ENCODE measurements at regions not wholly inside any gene's neighbourhood (a gene's known extent, or its start where the extent isn't known, plus 50 kb on each side); places are given as distances from the start of the nearest gene placed in this dataset.
A peak's percentile ranks its signal among the peaks of the same experiment; 100 is the strongest.
"Not testable (repeated sequence)": the region's sequence is repeated elsewhere in the genome, so short reads cannot be mapped to it uniquely, and the experiment has no call there.

DNA sequence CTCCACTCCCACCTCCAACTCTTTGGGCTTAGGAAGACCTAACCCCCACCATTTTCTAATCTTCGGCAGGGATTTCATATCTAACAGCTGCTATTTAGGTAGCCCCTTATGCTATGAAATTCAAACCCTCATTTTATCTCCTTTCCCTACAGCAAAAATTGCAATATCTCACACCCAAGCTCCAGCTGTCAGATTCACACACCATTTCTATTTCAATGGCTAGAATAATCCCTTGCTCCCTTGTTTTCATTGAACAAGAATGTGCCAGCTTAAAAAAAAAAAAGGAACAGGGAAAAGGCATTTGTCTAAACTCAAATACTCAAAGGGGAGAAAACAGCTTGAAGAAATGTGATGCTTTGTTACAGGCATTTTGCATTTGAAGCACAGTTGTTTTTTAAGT is 850.6 kb upstream of the ACVR2A start:
- no peak for DNase-seq

DNA sequence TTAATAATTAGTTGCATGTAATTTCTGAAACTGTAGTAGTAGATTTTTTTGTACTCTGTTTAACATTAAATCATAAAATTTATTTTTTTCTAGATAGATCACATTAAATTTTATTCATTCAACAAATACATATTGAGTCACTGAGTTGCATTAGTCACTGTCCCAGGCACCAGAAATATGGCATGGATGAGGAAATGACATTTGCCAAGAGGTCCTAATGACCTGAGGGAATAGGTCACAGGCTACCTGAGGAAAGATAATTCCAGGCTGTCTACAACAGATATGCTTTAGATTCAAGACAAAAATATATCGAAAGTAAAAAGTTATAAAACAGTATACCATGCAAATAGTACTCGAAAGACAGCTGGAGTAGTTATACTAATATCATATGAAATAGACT is 852.4 kb upstream of the ACVR2A start:
- DNase-seq: no peak

DNA sequence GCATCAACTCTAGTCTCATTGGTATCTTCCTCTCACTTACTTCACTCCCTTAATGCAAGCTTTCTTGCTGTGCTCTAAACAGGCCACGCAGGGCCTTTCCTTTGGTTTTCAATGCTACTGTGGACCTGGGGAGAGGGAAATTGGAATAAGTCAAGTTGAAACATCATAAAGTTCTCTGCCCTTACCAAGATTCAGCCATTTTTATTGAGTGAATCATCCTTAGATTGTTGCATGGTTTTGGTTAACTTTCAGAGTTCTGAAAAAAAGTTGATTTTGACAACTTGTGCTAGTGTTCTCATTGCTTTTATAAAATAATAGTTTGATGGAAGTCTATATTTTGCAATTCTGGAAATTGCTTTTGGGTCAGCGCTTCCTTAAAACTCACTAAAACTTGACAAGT is 852.8 kb upstream of the ACVR2A start:
- DNase-seq: no peak

DNA sequence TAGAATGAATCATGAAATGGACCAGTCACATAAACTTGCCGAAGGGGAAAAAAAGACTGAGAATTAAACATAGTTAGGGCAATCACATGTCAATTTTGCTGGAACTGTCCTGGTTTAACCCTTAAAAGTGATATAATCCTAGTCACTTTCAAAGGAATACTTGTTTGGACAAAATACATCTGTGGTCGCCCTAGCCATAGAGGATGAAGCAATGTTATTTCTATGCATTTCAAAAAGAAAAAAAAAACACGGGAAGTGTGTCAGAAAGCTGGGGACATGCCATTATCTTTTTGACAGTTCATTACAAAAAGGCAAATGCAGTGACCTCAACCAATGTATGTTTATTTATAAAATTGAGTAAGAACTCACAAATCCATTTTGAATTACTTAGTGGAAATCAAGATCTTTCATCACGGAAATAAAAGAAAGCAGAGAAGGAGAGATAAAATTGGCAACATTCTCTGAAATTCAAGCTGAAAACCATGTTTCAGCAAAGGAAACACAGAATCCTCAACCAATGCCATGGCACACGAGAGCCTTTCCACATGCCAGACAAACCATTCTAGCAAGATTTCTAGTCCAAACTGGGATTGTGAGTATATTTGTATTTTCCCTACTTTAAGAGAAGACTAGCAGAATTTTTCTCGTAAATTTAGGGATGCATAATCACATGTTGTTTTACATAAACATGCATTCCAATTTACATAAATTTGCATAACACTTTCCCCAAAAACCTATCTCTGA is 854.3 kb upstream of the ACVR2A start:
- no peak for DNase-seq

DNA sequence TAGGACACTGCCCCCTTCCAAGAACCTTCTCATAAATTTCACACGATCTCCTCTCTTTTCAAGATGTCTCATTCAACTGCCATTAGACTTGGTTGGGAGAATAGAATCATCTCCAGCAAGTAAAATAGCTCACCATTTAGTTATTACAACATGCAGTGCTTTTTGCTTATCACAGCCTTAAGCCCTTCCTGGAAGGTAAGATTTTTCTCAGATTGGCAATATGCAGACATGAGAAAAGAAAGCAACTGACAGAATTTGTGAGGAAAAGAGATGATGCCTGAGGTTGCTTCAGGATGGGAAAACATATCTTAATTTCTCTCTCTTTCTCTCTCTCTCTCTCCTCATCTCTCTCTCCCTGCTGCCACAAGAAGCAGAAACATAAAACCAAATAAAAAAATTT is 855.1 kb upstream of the ACVR2A start:
- DNase-seq: no peak

DNA sequence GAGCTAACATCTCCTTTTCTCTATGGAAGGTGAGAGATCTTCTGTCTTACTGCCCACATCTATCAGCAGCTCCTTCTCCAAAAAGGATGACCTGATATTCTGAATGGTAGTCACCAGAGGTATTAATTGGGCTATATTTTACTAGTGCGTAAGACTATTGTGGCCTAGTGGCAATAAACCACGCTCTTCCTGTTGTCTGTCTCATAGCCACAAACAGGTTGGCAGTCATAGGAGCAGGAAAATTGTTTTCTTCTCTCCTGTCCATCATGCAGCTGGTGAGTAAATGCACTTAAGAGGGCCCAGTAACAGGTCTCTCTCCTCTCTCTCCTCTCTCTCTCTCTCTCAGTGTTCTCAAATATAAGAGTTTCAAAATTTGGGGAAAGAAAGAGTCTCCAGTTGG is 856.8 kb upstream of the ACVR2A start:
- no peak for DNase-seq

DNA sequence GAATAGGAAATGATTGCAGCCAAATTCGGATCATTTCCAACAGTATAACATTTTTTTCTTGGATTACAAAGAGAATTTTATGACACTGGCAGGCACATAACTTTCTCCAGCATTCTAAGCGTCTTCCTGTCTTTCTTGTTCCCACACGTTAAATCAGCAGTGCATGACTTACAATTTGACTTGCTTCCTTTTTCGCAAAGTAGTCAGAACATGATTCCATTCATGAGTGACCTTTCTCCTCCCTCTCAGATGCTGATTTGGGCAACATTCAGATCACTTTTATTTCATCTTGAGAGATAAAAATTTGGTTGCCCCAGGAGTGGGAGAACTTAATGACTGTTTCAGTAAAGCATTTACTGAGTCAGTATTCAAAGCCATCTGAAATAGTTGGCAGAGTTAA is 858.7 kb upstream of the ACVR2A start:
- peak; percentile 14 for DNase-seq

DNA sequence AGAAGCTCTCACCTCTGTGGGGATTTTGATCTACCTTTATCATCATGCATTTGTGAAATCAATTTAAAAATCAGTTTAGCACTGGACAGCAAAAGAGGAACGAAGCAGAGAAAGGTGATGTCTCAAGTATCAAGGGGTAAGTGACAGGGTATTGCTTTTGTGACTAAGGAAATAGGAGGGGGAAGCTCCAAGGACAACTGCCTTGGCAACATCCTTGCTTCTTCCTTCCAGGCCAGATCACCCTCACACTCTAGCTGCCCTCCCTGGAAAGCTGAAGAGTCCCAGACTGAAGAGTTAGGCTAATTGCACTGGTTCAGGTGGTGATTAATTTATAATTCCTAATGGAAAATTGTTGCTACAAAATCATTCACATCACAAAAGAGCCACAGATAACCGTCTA is 859.1 kb upstream of the ACVR2A start:
- no peak for DNase-seq

DNA sequence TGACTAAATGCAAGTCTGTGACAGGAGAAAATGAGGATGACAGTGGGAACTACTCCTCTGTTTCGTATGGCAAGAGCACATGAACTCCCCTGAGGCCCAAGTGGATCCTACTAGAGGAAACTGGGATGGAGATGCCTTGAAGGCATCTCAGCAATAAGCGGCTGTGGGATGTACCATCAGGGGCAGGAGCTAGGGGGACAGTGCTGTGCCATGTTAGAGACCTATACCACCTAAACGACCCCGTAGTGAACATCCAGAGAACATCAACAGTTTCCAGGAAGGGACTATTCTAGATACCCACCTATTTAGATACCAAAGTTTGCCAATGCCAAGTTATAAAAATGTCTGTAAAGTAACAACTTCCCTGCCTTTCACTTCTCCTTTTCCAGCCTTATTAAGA is 860.8 kb upstream of the ACVR2A start:
- no peak for DNase-seq

DNA sequence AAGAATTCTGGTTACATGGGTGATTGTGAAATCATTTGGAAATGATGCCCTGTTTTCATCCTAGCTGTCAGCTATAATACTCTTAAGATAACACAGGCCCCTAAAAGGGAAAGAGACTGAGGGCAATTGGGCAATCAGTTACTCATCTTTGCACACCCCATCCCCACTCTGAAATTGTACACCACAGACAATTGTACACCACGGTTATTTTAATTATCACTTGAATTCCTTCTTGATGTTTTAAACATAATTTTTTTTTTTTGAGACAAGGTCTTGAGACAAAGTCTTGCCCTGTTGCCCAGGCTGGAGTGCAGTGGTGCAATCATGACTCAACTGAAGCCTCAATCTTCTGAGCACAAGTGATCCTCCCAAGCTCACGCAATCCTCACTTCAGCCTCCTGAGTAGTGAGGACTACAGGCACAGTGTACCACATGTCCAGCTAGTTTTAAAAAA is 862.4 kb upstream of the ACVR2A start:
- DNase-seq: no peak

DNA sequence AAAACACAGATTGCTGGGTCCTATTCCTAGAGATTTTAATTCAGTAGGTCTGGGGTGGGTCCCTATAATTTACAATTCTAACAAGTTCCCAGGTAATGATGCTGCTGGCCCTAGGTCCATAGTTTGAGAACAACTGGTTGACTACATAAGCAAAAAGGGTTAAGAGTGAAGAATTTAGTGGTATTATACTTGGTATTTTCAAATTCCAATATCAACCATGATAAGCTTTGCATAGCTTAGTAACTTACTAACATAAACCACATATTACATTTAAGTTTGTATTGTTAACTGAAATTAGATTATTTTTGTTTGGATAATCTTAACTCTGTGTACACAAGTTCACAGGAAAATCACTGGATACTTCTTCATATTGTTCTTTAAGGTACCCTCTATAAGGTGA is 862.9 kb upstream of the ACVR2A start:
- DNase-seq: no peak

DNA sequence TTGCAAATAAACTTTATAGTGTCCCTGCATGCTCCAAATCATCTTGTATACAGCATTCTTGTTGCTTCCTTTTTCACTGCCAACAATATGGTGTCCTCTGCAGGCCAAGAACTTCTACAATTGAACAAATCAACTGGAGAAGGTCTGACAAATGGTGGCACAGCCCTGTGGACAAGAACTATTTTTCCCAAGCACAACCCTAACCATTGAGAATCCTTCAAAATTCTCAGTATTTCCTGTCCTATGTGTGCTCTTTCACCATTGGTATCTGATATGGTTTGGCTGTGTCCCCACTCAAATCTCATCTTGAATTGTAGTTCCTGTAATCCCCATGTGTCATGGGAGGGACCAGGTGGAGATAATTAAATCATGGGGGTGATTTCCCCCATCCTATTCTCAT is 865.1 kb upstream of the ACVR2A start:
- no peak for DNase-seq

DNA sequence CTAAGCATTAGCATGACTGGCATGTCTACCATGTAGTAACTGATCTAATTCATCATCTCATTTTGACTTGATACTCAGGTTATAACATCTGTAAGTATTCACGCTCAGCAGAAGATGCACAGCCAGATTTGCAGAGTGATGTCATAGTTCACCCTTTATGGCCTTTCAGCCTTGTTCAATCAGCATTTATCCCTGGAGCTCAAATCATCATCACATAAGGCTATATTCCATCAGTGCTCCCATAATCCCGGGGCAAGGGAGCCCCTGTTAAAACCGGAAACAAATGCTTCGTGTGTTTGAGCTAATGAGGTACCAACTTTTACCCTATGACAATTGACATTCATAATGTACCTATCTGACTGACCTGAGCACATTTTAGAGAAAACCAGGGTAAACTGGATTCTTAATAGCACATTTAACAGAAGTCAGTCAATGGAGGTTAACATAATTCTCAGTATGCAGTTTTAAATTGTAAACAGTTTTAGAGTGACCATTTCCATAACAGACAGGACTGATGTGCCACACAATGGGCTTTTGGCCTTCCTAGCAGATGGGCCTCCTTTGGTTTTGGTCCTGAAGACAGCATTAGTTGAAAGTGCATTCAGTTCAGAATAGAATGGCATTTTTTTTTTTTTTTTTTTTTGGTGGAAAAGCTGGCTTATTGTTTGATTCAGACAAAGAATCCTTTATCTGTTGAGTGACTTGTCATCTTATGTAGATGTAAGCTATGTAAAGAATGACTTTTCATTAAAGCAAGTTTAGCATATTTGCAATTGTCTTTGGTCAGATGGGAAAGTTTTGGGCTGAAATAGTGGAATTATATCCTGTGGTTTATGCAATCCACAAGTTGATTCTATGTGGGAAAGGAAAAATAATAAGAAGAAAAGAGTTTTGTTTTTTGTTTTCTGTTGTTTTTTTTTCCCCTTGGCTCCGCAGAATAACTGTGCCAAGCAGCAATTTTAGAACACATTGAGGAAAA is 866.0 kb upstream of the ACVR2A start:
- DNase-seq: no peak

DNA sequence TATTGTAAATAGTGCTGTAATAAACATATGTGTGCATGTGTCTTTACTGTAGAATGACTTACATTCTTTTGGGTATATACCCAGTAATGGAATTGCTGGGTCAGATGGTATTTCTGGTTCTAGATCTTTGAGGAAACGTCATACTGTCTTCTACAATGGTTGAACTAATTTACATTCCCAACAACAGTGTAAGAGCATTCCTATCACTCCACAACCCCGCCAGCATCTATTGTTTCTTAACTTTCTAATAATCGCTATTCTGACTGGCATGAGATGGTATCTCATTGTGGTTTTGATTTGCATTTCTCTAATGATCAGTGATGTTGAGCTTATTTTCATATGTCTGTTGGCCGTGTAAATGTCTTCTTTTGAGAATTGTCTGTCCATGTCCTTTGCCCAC is 873.8 kb upstream of the ACVR2A start:
- DNase-seq: not testable (repeated sequence)

DNA sequence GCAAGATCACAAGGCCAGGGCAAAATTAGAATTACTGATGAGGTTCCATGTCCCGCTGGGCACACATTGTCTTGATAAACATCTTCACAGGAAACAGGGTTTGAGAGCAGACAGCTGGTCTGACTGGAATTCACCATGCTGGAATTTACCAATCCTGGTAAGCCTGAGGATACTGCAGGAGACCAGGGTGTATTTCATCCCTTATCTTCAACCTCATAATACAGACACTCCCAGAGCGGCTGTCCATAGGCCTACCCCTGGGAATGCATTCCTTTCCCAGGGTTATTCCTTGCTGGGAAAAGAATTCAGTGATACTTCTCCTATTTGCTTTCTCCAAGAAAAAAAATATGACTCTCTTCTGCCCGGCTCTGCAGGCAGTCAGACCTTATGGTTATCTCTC is 875.1 kb upstream of the ACVR2A start:
- DNase-seq: not testable (repeated sequence)

DNA sequence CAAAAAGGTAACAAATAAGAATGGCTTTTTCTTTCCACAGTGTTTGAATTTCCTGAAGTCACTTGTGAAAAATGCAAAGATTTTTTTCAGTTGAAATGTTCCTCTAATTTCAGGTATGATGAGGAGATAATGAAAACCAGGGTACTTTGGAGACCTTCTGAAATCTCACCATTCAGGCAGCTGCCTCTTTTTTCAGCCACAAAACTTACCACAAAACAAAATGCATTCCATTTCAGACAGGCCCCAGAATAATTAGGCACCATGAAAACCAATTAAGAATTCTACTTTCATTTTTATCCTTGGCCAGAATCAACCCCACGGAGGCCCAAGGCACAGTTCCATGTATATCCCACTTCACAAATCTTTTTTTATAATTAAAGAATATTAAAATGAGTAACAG is 880.3 kb upstream of the ACVR2A start:
- DNase-seq: no peak

DNA sequence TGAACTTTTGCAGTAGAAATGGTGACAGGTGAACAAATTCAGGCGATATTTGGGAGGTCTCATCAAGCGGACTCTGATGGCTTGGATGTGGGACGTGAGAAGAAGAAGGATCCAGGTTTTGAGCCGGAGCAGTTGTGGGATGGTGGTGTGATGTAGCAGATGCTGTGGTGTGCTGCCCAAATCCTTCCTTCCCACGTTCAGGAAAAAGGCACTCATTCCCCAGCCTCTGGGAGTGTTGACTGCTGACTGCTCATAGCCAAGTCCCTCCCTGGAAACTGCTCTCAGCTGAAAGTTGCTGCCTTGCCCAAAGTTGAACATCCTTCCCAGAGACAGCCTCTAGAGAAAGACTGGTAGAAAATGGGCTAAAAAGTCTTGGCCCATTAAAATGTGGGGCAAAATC is 890.3 kb upstream of the ACVR2A start:
- DNase-seq: no peak

DNA sequence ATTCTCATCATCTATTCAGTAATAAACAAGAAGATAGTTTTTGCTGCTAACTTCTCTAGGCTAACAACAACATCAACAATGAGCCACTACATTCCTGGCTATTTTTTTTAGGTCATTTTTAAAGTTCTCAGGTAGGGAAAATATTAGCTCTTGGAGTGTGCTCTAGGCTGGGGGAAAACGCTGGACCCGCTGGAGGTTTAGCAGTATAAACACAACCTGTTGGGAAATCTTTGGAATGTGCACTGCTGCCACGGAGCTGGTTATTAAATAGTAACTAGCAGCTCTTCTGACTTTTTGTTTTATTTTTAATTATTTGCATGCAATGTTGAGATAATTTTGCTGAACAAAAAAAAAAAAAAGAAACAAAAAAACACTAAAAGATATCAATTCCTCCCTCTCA is 892.1 kb upstream of the ACVR2A start:
- no peak for DNase-seq

DNA sequence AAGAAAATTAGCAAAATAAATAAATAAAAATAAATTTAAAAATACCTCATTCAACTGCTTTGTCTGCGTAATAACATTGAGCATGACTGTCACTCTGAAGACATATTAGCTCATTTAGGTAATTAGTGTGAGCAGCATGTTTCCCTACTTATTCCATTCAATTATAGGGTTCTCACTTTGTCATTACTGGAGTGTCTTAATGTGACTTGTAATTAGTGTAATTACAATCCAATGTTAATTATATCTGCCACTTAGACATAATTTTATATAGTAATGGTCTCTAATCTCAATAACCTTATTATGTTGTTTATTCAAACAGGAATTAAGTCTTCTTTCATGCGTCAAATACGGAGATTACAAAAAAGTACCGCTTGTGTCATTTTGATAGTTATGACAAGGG is 893.9 kb upstream of the ACVR2A start:
- no peak for DNase-seq

DNA sequence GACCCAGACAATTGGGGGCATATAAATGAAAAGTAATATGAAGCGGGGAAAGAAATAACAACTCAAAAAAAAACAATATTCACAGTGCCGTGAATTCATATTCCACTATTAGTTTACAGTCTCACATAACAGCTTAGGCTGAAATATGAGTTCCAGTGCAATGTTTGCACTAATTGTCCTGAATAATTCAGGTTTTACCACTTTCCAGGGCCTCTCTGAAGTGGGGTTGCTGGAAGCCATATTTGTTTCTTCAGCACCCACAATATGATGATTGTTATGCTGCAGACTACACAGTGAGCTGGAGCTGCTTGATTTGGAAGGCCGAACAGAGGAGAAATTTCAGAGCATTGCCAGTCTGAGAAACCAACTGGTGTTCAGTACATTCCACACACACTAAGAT is 894.5 kb upstream of the ACVR2A start:
- DNase-seq: no peak

DNA sequence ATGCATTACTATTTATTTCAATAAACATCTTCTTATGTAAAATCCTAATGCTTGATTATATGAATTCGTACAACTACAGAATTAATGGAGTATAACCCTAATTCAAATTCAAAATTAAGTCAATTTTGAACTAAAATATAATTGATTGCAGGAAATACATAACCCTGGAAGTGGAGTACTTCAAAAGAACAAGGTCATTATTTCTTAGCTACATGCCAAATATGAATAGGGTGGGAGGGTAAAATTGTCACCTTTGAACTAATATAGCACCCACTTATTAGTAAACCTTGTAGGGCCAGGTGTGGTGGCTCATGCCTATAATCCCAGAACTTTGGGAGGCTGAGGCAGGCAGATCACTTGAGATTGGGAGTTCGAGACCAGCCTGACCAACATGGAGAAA is 895.4 kb upstream of the ACVR2A start:
- DNase-seq: no peak

DNA sequence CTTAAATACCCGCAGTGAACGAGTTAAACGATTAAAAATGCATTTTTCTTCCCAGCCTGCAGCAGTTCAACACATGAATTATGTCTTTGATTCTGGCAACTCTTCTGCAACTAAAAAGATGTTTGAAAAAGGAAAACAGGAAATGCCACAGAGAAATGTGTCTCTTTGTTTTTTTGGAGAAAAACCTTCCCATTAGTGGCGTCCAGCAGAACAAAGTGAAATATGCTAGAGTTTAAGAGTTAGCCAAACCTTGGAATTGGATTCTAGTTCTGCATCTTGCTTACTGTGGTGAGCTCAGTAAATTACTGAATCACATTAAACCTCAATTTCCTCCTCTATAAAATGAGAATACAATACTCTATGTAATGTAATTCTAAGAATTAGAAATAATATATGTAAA is 900.2 kb upstream of the ACVR2A start:
- no peak for DNase-seq

DNA sequence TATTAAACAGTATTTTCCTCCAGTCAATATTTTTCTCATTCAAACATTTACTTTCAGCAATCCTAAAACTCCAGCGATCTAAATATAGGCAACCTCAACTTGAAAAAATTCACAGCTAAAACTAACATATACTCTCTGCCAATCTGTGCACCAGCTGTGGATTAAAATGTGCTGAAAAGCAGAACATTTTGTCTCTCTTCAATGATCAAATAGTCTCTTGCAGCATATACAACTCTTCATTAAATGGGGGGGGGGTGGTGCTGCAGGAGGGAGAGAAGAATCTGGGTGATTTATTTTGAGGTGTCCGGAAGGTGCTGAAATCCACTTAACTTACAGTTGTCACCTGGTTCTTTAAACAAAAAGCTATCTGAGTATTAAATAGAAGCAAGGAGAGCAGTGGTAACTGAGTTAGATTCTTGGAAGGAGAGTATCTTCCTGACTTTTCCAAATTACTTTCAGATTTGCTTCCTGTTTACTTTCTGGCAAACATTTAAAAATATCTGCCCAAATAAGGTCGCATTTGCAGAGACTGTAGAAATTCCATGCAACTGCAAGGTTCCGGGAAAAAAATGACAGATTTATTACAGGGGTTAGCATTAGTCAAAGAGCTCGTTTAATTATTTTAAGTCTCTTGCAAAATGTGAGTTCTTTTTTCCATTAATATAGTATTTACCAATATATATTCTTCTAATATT is 904.7 kb upstream of the ACVR2A start:
- DNase-seq: no peak

DNA sequence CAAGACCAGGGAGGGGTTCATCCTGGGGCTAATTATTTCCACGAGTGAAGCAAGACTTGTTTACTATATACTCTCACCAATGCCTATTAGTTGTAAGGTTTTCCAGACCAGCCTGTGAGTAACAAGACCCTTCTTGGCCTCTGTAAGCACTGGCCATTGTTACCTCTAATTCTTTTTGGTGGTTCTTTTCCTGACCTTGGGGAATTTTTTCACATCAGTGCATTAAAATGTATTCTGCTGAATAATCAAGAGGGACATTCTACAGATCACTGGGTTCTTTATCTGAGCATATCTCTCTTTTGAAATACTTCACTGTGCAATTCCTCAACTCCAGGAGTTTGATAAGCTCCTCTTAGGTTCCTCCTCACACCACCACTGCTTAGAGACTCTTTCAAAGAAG is 909.9 kb upstream of the ACVR2A start:
- no peak for DNase-seq

Measured in DMS79 treated with DMSO at 0.1 percent for 48 hours (cell line).